ENCODE measurements at regions not wholly inside any gene's neighbourhood (a gene's known extent, or its start where the extent isn't known, plus 50 kb on each side); places are given as distances from the start of the nearest gene placed in this dataset.

DNA sequence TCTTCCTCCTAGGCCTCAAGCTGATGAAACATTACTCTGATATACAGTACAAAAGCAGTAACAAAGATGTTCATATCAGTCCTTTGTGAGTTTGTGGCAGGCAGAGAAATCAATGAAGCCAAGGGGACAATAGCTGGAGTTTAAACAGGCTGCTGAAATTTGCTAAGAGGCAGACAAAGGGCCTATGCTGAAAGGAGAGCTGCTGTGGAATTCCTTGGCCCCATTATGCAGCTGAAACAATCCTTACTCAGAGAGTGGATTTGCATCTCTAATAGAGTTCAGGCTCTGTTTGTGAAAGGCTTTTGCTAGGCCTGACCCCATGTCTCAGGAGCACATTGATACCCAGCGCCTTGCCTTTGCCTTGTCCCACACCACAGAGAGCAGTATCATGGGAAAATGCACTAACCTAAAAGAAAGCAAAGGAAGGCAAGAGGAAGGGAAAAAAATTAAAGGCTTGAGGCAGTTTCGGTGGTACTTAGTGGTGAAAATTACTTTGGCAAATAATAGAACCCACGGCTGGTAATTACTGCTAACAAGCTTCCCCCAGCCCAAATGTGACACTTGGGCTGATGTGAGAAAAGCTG lies 195.0 kb upstream of the EPHA3 start:
- no peak for TF ChIP-seq CTCF (IDR thresholded peaks at IDR 0.05)
- TF ChIP-seq POLR2A (IDR thresholded peaks at IDR 0.05): no peak

Data from uterus (tissue), 2 donors.